ENCODE measurements at regions not wholly inside any gene's neighbourhood (a gene's known extent, or its start where the extent isn't known, plus 50 kb on each side); places are given as distances from the start of the nearest gene placed in this dataset.
"Not testable (repeated sequence)": the region's sequence is repeated elsewhere in the genome, so short reads cannot be mapped to it uniquely, and the experiment has no call there.

DNA sequence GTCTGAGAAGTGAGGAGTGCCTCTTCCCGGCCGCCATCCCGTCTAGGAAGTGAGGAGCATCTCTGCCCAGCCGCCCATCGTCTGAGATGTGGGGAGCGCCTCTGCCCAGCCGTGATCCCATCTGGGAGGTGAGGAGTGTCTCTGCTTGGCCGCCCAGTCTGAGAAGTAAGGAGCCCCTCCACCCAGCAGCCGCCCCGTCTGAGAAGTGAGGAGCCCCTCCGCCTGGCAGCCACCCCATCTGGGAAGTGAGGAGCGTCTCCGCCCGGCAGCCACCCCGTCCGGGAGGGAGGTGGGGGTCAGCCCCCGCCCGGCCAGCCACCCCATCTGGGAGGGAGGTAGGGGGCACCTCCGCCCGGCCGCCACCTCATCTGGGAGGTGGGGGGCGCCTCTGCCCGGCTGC lies 940.2 kb downstream of the PRIM2 start:
- ATAC-seq; intact Hi-C loops (cut with micrococcal nuclease); H3K4me1 Mint-ChIP-seq (ENCODE audit: low read depth): not testable (repeated sequence)

DNA sequence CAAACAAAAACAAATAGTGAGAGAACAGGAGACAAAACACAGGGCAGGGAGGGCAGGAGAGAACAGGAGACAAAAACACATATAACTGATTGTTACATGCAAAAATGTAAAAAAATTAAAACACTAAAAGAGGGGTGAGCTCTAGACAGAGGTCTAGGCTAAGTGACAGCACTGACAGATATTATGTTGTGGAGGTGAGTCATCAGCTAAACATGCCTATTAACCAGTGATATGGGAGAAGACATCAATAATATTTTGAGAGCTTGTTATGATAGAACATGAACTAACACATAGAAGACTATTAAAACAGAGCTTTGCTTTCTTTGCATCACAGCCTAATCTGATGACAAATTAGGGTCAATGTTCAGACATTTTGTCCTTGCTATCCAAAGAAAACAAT lies 972.7 kb downstream of the PRIM2 start:
- H3K27ac Mint-ChIP-seq = no peak overlapping the region
- H3K4me1 Mint-ChIP-seq (ENCODE audit: low read depth) = no peaks in the 10 kb centered on the region
- H3K27me3 Mint-ChIP-seq = no peaks in the 10 kb centered on the region
- H3K4me3 Mint-ChIP-seq = no peak overlapping the region
- POLR2A ChIA-PET = no interaction called here
- peaks cover 4% of the 10 kb centered on the region for H3K9me3 Mint-ChIP-seq
- intact Hi-C loops (cut with micrococcal nuclease) = no loop called here
- H3K36me3 Mint-ChIP-seq (ENCODE audit: low read depth) = no peaks in the 10 kb centered on the region
- CTCF ChIA-PET = no interaction called here
- TF ChIP-seq, protein P1, sequence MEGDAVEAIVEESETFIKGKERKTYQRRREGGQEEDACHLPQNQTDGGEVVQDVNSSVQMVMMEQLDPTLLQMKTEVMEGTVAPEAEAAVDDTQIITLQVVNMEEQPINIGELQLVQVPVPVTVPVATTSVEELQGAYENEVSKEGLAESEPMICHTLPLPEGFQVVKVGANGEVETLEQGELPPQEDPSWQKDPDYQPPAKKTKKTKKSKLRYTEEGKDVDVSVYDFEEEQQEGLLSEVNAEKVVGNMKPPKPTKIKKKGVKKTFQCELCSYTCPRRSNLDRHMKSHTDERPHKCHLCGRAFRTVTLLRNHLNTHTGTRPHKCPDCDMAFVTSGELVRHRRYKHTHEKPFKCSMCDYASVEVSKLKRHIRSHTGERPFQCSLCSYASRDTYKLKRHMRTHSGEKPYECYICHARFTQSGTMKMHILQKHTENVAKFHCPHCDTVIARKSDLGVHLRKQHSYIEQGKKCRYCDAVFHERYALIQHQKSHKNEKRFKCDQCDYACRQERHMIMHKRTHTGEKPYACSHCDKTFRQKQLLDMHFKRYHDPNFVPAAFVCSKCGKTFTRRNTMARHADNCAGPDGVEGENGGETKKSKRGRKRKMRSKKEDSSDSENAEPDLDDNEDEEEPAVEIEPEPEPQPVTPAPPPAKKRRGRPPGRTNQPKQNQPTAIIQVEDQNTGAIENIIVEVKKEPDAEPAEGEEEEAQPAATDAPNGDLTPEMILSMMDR (IDR thresholded peaks at IDR 0.05) = no peak
- ATAC-seq (no peak), DNase-seq (no peak)

More for the DNA sequence above, 940.2 kb downstream of the PRIM2 start:
- H3K27ac Mint-ChIP-seq; H3K4me3 Mint-ChIP-seq; H3K27me3 Mint-ChIP-seq; POLR2A ChIA-PET; DNase-seq; H3K36me3 Mint-ChIP-seq (ENCODE audit: low read depth); H3K9me3 Mint-ChIP-seq; CTCF ChIA-PET: not testable (repeated sequence)

DNA sequence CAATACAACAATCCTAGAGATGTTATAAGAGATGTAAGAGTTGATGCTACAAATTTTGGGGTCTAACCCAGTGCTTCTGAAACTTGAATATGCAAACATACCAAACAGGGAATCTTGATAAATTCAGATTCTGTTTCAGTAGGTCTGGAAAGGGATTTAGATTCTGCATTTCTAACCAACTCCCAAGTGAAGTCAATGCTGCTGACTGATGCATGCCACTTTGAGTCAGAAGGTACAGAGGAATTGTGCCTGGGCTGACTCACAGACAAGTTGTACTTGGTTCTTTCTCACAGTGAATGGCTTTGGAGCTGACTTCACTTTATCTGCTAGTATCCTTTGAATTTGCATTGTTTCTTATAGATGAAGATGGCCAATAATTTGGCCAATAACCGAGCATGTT lies 973.9 kb downstream of the PRIM2 start:
- H3K4me1 Mint-ChIP-seq (ENCODE audit: low read depth); ATAC-seq; intact Hi-C loops (cut with micrococcal nuclease); H3K27me3 Mint-ChIP-seq; H3K27ac Mint-ChIP-seq; POLR2A ChIA-PET; H3K9me3 Mint-ChIP-seq; CTCF ChIA-PET; H3K4me3 Mint-ChIP-seq; DNase-seq; H3K36me3 Mint-ChIP-seq (ENCODE audit: low read depth): not testable (repeated sequence)

DNA sequence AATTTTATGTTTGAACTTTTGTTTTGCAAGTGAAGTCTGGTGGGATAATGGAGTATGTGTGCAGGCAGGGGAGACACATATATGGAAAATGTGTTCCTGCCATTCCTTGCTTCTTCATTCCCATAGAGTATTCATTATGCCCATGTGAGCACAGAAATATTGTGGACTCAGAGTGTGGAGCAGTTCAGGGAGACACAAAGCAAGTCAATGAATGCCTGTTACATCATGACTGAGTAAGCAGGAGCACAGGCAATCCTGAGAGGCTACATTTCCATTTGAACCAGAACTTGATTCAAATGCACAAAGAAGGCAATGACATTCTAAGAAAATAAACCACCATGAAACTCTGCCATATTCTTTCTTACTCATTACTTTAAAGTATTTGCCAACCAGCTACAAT lies 990.5 kb downstream of the PRIM2 start:
- H3K9me3 Mint-ChIP-seq; DNase-seq; POLR2A ChIA-PET; H3K36me3 Mint-ChIP-seq (ENCODE audit: low read depth); CTCF ChIA-PET; ATAC-seq; H3K4me1 Mint-ChIP-seq (ENCODE audit: low read depth); H3K4me3 Mint-ChIP-seq; H3K27me3 Mint-ChIP-seq; intact Hi-C loops (cut with micrococcal nuclease); H3K27ac Mint-ChIP-seq: not testable (repeated sequence)

DNA sequence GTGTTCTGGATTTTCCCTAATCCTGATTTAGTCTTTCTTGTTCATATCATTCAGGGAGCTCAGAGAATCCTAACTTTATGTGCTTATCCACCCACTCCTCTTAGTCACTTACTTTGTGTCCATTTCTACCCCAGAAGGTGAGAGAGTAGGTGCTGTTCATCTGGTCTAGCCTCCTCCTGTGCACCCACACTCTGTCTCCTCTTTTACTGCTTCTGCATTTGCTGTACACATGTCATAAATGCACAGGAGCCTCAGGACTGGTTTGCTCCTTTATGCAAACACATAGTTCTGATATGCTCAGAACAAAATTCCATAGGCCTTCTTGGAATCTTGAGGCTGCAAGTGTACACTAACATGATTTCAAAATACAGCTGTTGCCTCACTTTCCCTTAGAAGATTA lies 1014.7 kb downstream of the PRIM2 start:
- peaks cover 11% of the 10 kb centered on the region for H3K9me3 Mint-ChIP-seq
- CTCF ChIA-PET; H3K4me1 Mint-ChIP-seq (ENCODE audit: low read depth); ATAC-seq; H3K36me3 Mint-ChIP-seq (ENCODE audit: low read depth); intact Hi-C loops (cut with micrococcal nuclease); DNase-seq; POLR2A ChIA-PET; H3K4me3 Mint-ChIP-seq; H3K27ac Mint-ChIP-seq; H3K27me3 Mint-ChIP-seq: not testable (repeated sequence)

DNA sequence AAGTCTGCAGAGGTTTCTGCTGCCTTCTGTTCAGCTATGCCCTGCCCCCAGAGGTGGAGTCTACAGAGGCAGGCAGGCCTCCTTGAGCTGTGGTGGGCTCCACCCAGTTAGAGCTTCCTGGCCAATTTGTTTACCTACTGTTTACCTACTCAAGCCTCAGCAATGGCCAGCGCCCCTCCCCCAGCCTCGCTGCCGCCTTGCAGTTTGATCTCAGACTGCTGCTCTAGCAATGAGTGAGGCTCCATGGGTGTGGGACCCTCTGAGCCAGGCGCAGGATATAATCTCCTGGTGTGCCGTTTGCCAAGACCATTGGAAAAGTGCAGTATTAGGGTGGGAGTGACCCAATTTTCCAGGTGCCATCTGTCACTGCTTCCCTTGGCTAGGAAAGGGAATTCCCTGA lies 1024.9 kb downstream of the PRIM2 start:
- H3K27me3 Mint-ChIP-seq; DNase-seq; POLR2A ChIA-PET; ATAC-seq; CTCF ChIA-PET; H3K4me3 Mint-ChIP-seq; H3K36me3 Mint-ChIP-seq (ENCODE audit: low read depth); H3K4me1 Mint-ChIP-seq (ENCODE audit: low read depth); H3K27ac Mint-ChIP-seq; intact Hi-C loops (cut with micrococcal nuclease): not testable (repeated sequence)
- peaks cover 13% of the 10 kb centered on the region for H3K9me3 Mint-ChIP-seq

DNA sequence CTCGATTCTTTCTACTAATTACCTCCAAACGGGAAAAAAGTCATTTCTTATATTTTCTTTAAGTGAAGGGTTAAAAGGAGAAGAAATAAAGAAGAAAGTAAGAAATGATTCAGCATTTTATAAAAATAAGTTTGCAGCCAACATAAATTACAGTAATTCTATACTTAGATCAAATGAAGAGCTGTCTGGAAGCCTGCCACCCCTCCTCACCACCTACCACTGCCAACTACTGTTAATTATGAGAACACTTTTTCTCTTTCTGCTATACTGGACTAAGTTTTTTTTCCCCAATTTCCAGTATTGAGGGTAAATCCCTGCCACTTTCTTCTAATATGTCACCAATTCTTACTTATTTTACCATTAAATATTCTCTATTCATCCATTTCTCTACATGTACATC lies 1030.1 kb downstream of the PRIM2 start:
- intact Hi-C loops (cut with micrococcal nuclease); H3K36me3 Mint-ChIP-seq (ENCODE audit: low read depth); H3K27me3 Mint-ChIP-seq; H3K4me3 Mint-ChIP-seq; DNase-seq; CTCF ChIA-PET; H3K27ac Mint-ChIP-seq; H3K9me3 Mint-ChIP-seq; H3K4me1 Mint-ChIP-seq (ENCODE audit: low read depth); POLR2A ChIA-PET; ATAC-seq: not testable (repeated sequence)

DNA sequence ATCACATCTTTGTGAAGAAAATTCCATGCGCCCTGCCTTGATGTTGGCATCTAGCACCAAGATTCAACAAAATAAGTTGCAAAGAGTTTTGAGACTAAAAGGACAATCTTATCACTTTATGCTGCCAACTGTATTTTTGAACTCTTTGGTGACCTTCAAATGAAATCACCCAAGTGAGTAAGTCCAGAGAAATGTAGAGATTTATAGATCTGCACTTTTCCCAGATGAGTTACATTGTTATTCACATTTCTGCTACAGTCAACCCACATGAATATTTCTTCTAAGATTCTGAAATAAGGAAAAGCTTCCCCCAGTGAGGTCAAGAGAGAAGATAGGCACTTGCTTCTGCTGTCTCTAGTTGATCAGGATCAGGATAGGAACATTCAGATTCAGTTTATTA lies 1034.2 kb downstream of the PRIM2 start:
- H3K4me1 Mint-ChIP-seq (ENCODE audit: low read depth); H3K36me3 Mint-ChIP-seq (ENCODE audit: low read depth); H3K27me3 Mint-ChIP-seq; H3K9me3 Mint-ChIP-seq; POLR2A ChIA-PET; ATAC-seq; CTCF ChIA-PET; intact Hi-C loops (cut with micrococcal nuclease); H3K4me3 Mint-ChIP-seq; H3K27ac Mint-ChIP-seq; DNase-seq: not testable (repeated sequence)

DNA sequence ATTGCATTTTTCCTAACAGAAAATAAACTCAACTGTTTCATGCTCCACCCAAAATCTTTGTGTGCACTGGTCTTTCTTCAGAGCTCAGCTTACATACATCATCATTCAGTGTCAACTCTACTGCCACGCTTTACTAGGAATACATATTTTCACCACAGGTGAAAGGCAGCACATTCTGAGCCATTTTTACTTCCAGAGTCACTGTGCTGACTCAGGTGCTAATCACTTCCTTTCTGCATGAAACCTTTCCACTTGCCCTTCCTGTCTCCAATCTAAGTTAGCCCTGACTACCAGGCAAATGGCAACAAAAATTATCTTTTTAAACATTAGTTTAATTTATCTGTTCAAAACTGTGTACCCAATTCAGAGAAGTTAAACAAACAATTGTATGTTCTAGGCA lies 1041.0 kb downstream of the PRIM2 start:
- POLR2A ChIA-PET; intact Hi-C loops (cut with micrococcal nuclease); H3K9me3 Mint-ChIP-seq; H3K36me3 Mint-ChIP-seq (ENCODE audit: low read depth); H3K27me3 Mint-ChIP-seq; H3K27ac Mint-ChIP-seq; ATAC-seq; DNase-seq; CTCF ChIA-PET; H3K4me3 Mint-ChIP-seq; H3K4me1 Mint-ChIP-seq (ENCODE audit: low read depth): not testable (repeated sequence)

DNA sequence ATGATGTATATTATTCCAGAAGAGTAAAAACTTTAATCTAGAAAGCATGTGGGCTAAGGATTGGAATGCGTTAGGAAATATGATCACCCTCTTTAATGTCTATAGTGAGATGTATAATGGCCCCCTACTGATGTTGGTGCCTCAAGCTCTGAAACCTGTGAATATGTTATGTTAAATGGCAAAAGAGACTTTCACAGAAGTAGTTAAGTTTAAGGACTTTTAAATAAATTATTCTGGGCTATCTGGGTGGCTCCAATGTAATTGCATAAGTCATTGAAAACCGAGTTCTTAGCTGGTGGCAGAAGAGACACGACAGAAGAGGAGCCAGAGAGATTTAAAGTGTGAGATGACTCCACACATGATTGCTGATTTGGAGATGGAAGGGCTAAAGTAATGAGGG lies 1048.4 kb downstream of the PRIM2 start:
- H3K4me3 Mint-ChIP-seq; DNase-seq; ATAC-seq; H3K9me3 Mint-ChIP-seq; H3K27ac Mint-ChIP-seq; H3K27me3 Mint-ChIP-seq; POLR2A ChIA-PET; H3K36me3 Mint-ChIP-seq (ENCODE audit: low read depth); CTCF ChIA-PET; intact Hi-C loops (cut with micrococcal nuclease); H3K4me1 Mint-ChIP-seq (ENCODE audit: low read depth): not testable (repeated sequence)

DNA sequence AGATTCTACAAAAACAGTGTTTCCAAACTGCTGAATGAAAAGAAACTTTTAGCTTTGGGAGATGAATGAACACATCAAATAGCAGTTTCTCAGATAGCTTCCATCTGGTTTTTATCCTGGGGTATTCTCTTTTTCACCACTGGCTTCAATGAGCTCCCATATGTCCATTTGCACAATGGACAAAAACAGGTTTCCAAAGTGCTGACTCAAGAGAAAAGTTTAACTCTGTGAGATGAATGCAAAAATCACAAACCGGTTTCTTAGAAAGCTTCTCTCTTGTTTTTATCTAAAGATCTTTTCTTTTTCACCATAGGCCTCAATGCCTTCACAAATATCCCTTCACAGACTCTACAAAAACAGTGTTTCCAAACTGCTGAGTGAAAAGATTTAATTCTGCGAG lies 1089.2 kb downstream of the PRIM2 start:
- H3K27me3 Mint-ChIP-seq; DNase-seq; POLR2A ChIA-PET; H3K36me3 Mint-ChIP-seq (ENCODE audit: low read depth); H3K27ac Mint-ChIP-seq; ATAC-seq; CTCF ChIA-PET; intact Hi-C loops (cut with micrococcal nuclease); H3K4me1 Mint-ChIP-seq (ENCODE audit: low read depth); H3K4me3 Mint-ChIP-seq: not testable (repeated sequence)
- H3K9me3 Mint-ChIP-seq = peaks cover 26% of the 10 kb centered on the region

All from activated CD8-positive, alpha-beta T cell treated with anti-CD3 and anti-CD28 coated beads for 36 hours (primary cell).